Suppressor macrophage treated with lipopolysaccharide for 1 hour (primary cell): ENCODE measurements at regions not wholly inside any gene's neighbourhood (a gene's known extent, or its start where the extent isn't known, plus 50 kb on each side); places are given as distances from the start of the nearest gene placed in this dataset.
A peak's percentile ranks its signal among the peaks of the same experiment; 100 is the strongest.
"Not testable (repeated sequence)": the region's sequence is repeated elsewhere in the genome, so short reads cannot be mapped to it uniquely, and the experiment has no call there.

Source experiments
- DNase-seq, 3 donors: peaks; one replicate each; pipeline ENCODE4 v3.0.0-alpha.2; 2020 to 2022

GRCh38 chr13:65585346-65585745, 1644.8 kb downstream of the PCDH9 start:
- no peak for DNase-seq

- DNase-seq = no peak
Observed at GRCh38 chr13:65584126-65584525, 1646.0 kb downstream of the PCDH9 start.

GRCh38 chr13:65582160-65582559, 1648.0 kb downstream of the PCDH9 start:
- no peak for DNase-seq

GRCh38 chr13:65564561-65564960, 1665.6 kb downstream of the PCDH9 start:
- DNase-seq = not testable (repeated sequence)

GRCh38 chr13:65562305-65562704, 1667.8 kb downstream of the PCDH9 start:
- no peak for DNase-seq

GRCh38 chr13:65560936-65561335, 1669.2 kb downstream of the PCDH9 start:
- no peak for DNase-seq

- no peak for DNase-seq
Observed at GRCh38 chr13:65555962-65556361, 1674.2 kb downstream of the PCDH9 start.

- no peak for DNase-seq
Observed at GRCh38 chr13:65553096-65553727, 1676.9 kb downstream of the PCDH9 start.

- DNase-seq = no peak
Observed at GRCh38 chr13:65551208-65551607, 1678.9 kb downstream of the PCDH9 start.

GRCh38 chr13:65540175-65540574, 1690.0 kb downstream of the PCDH9 start:
- no peak for DNase-seq

- DNase-seq = no peak
Observed at GRCh38 chr13:65535370-65535769, 1694.8 kb downstream of the PCDH9 start.

- DNase-seq = no peak
Observed at GRCh38 chr13:65532231-65532630, 1697.9 kb downstream of the PCDH9 start.

GRCh38 chr13:65530688-65531087, 1699.4 kb downstream of the PCDH9 start:
- DNase-seq = no peak

GRCh38 chr13:65529541-65529940, 1700.6 kb downstream of the PCDH9 start:
- no peak for DNase-seq

GRCh38 chr13:65508745-65509144, 1721.4 kb downstream of the PCDH9 start:
- DNase-seq = no peak

GRCh38 chr13:65508338-65508737, 1721.8 kb downstream of the PCDH9 start:
- DNase-seq = no peak

- DNase-seq = no peak
Observed at GRCh38 chr13:65505941-65506340, 1724.2 kb downstream of the PCDH9 start.

- no peak for DNase-seq
Observed at GRCh38 chr13:65504213-65504612, 1725.9 kb downstream of the PCDH9 start.

- DNase-seq = no peak
Observed at GRCh38 chr13:65500481-65500880, 1729.7 kb downstream of the PCDH9 start.

- no peak for DNase-seq
Observed at GRCh38 chr13:65499256-65499655, 1730.9 kb downstream of the PCDH9 start.

GRCh38 chr13:65497265-65497664, 1732.9 kb downstream of the PCDH9 start:
- DNase-seq = no peak

- DNase-seq = peak; percentile 3 to 41 (median 39)
Observed at GRCh38 chr13:65490725-65491124, 1739.4 kb downstream of the PCDH9 start.

GRCh38 chr13:65488606-65489005, 1741.5 kb downstream of the PCDH9 start:
- peak in 2 of 3 donors; percentile 7 to 11 for DNase-seq

- DNase-seq = no peak
Observed at GRCh38 chr13:65479692-65480091, 1750.4 kb downstream of the PCDH9 start.

- no peak for DNase-seq
Observed at GRCh38 chr13:65473196-65473595, 1756.9 kb downstream of the PCDH9 start.
